IMR-90 (cell line): ENCODE measurements at regions not wholly inside any gene's neighbourhood (a gene's known extent, or its start where the extent isn't known, plus 50 kb on each side); places are given as distances from the start of the nearest gene placed in this dataset.

ENCODE experiments used
- ATAC-seq: fragments of 200-7000 bp; cut with Tn5 transposase; 2 replicates; pipeline ENCODE4 v1.9.1; 2020; ENCODE audit warnings: low read depth, mild to moderate bottlenecking, moderate library complexity
- BruUV-seq: library from RNA; stranded (reverse); fragments of 400-500 nt; replicated peaks from 2 replicates; lab custom pipeline; 2021; lab: Mats Ljungman, UMichigan
- CTCF ChIA-PET: fragments of 300-600 bp; formaldehyde crosslinking; extraction: SDS; loops from one replicate; lab custom pipeline; 2021; ENCODE audit warnings: antibody characterized with exemption; lab: Yijun Ruan, JAX
- POLR2A ChIA-PET: fragments of 300-600 bp; sonication (Branson Sonifier 250); formaldehyde crosslinking; loops from one replicate; lab custom pipeline; 2022; ENCODE audit warnings: antibody characterized with exemption; ENCODE audit not compliant: unreplicated experiment; lab: Charles Lee
- DNase-seq: peaks from one replicate; pipeline ENCODE4 v3.0.0; 2013
- H2AFZ ChIP-seq: replicated peaks from 2 replicates; pipeline ENCODE3; 2013; ENCODE audit warnings: low read length, mild to moderate bottlenecking; ENCODE audit not compliant: poor library complexity
- H2AK5ac ChIP-seq: 2 replicates; pipeline ENCODE4 v1.6.1; 2013; ENCODE audit warnings: low read depth, low read length, inconsistent platforms
- H2AK9ac ChIP-seq: replicated peaks from 2 replicates; pipeline ENCODE3; 2013; ENCODE audit warnings: mild to moderate bottlenecking, low read depth, low read length, moderate library complexity; ENCODE audit not compliant: poor library complexity
- H2BK120ac ChIP-seq: 2 replicates; pipeline ENCODE4 v1.6.1; 2013; ENCODE audit warnings: low read depth, low read length, inconsistent platforms
- H2BK15ac ChIP-seq: 3 replicates; pipeline ENCODE4 v1.6.1; 2013; ENCODE audit warnings: low read depth, low read length, inconsistent platforms
- H2BK20ac ChIP-seq: 2 replicates; pipeline ENCODE4 v1.6.1; 2013; ENCODE audit warnings: low read depth, mild to moderate bottlenecking, inconsistent platforms, low read length, moderate library complexity
- H2BK5ac ChIP-seq: 2 replicates; pipeline ENCODE4 v1.6.1; 2013; ENCODE audit warnings: mild to moderate bottlenecking, low read depth, low read length, inconsistent platforms; ENCODE audit not compliant: poor library complexity, severe bottlenecking
- H3K14ac ChIP-seq: replicated peaks from 2 replicates; pipeline ENCODE4 v1.6.1; 2013; ENCODE audit warnings: low read depth, low read length, inconsistent platforms
- H3K18ac ChIP-seq: 2 replicates; pipeline ENCODE4 v1.6.1; 2013; ENCODE audit warnings: low read depth, low read length, control low read depth
- H3K23ac ChIP-seq: 2 replicates; pipeline ENCODE4 v1.6.1; 2013; ENCODE audit warnings: low read depth, low read length, inconsistent platforms
- H3K27ac ChIP-seq: 2 replicates; pipeline ENCODE4 v1.5.1; 2013; ENCODE audit warnings: mild to moderate bottlenecking, control low read depth, low read length; ENCODE audit not compliant: insufficient read depth
- H3K27me3 ChIP-seq: 2 replicates; pipeline ENCODE4 v1.6.1; 2013; ENCODE audit warnings: low read length; ENCODE audit not compliant: control insufficient read depth, insufficient read depth
- H3K36me3 ChIP-seq: 2 replicates; pipeline ENCODE4 v1.6.1; 2013; ENCODE audit warnings: low read length, mixed read lengths; ENCODE audit not compliant: control insufficient read depth, insufficient read depth
- H3K4ac ChIP-seq: 2 replicates; pipeline ENCODE4 v1.6.1; 2013; ENCODE audit warnings: low read depth, low read length, inconsistent platforms
- H3K4me1 ChIP-seq: 2 replicates; pipeline ENCODE4 v1.6.1; 2013; ENCODE audit warnings: low read length, mixed read lengths; ENCODE audit not compliant: control insufficient read depth, insufficient read depth
- H3K4me2 ChIP-seq: 2 replicates; pipeline ENCODE4 v1.6.1; 2013; ENCODE audit warnings: low read depth, mild to moderate bottlenecking, control low read depth, low read length, moderate library complexity
- H3K4me3 ChIP-seq: 2 replicates; pipeline ENCODE4 v1.5.1; 2013; ENCODE audit warnings: low read depth, mild to moderate bottlenecking, control low read depth, low read length, moderate library complexity; ENCODE audit not compliant: insufficient read depth
- H3K56ac ChIP-seq: 2 replicates; pipeline ENCODE4 v1.6.1; 2013; ENCODE audit warnings: low read length, inconsistent platforms; ENCODE audit not compliant: insufficient read depth; ENCODE audit errors: extremely low read depth
- H3K79me1 ChIP-seq, 2 experiments: 2 replicates each; pipeline ENCODE4 v1.6.1; 2013; ENCODE audit warnings: low read length in 2 of 2, inconsistent platforms in 1 of 2, low read depth in 1 of 2
- H3K9ac ChIP-seq: 2 replicates; pipeline ENCODE4 v1.6.1; 2013; ENCODE audit warnings: low read depth, low read length, control low read depth
- H3K9me1 ChIP-seq: 2 replicates; pipeline ENCODE4 v1.6.1; 2013; ENCODE audit warnings: low read length, inconsistent platforms; ENCODE audit not compliant: insufficient read depth
- H3K9me3 ChIP-seq: 2 replicates; pipeline ENCODE4 v1.6.1; 2013; ENCODE audit warnings: low read length; ENCODE audit not compliant: control insufficient read depth, insufficient read depth
- H4K20me1 ChIP-seq: 2 replicates; pipeline ENCODE4 v1.6.1; 2013; ENCODE audit warnings: low read length, inconsistent platforms; ENCODE audit not compliant: insufficient read depth
- H4K5ac ChIP-seq: 2 replicates; pipeline ENCODE4 v1.6.1; 2013; ENCODE audit warnings: mild to moderate bottlenecking, low read depth, low read length, control low read depth
- H4K8ac ChIP-seq, 2 experiments: 2 replicates each; pipeline ENCODE4 v1.6.1; 2013; ENCODE audit warnings: low read depth in 2 of 2, low read length in 2 of 2, control low read depth in 1 of 2, inconsistent platforms in 1 of 2
- H4K91ac ChIP-seq: 2 replicates; pipeline ENCODE4 v1.6.1; 2013; ENCODE audit warnings: low read depth, low read length, inconsistent platforms; ENCODE audit not compliant: insufficient read depth
- BHLHE40 ChIP-seq: fragments of 150-350 bp; IDR thresholded peaks from 2 replicates; pipeline ENCODE4 v1.6.1; 2016; ENCODE audit warnings: mild to moderate bottlenecking, low read depth, low read length
- CHD1 ChIP-seq: IDR thresholded peaks from 2 replicates; pipeline ENCODE4 v1.6.1; 2012; ENCODE audit warnings: low read depth, low read length, improper control_type of control experiment
- FOS ChIP-seq: fragments of 150-350 bp; IDR thresholded peaks from 2 replicates; pipeline ENCODE4 v1.6.1; 2016; ENCODE audit warnings: low read depth, low read length
- MAFK ChIP-seq: IDR thresholded peaks from 2 replicates; pipeline ENCODE4 v1.6.1; 2012; ENCODE audit warnings: low read depth, low read length, improper control_type of control experiment
- MAZ ChIP-seq: IDR thresholded peaks from 2 replicates; pipeline ENCODE4 v1.6.1; 2012; ENCODE audit warnings: low read depth, mild to moderate bottlenecking, low read length, improper control_type of control experiment, moderate library complexity, borderline replicate concordance
- NFE2L2 ChIP-seq: fragments of 150-350 bp; IDR thresholded peaks from 2 replicates; pipeline ENCODE4 v1.6.1; 2016; ENCODE audit warnings: low read depth, mild to moderate bottlenecking, low read length
- POLR2A ChIP-seq: IDR thresholded peaks from 2 replicates; pipeline ENCODE4 v1.6.1; 2012; ENCODE audit warnings: mild to moderate bottlenecking, low read depth, low read length
- RAD21 ChIP-seq: IDR thresholded peaks from 2 replicates; pipeline ENCODE4 v1.6.1; 2012; ENCODE audit warnings: low read length, improper control_type of control experiment
- RCOR1 ChIP-seq: IDR thresholded peaks from 2 replicates; pipeline ENCODE4 v1.6.1; 2012; ENCODE audit warnings: mild to moderate bottlenecking, low read length, improper control_type of control experiment; ENCODE audit not compliant: insufficient replicate concordance
- RFX5 ChIP-seq: IDR thresholded peaks from 2 replicates; pipeline ENCODE4 v1.8.0; 2012; ENCODE audit warnings: low read depth, mild to moderate bottlenecking, low read length, moderate library complexity
- SMC3 ChIP-seq: fragments of 150-350 bp; IDR thresholded peaks from 2 replicates; pipeline ENCODE4 v1.6.1; 2016; ENCODE audit warnings: low read depth, mild to moderate bottlenecking, antibody characterized with exemption, low read length, moderate library complexity
- WGBS, 2 experiments: methylation state at CpG; one replicate each; pipeline versions ENCODE4 v1.1.5 to v1.1.7; 2013; ENCODE audit warnings: missing lambda C conversion rate in 2 of 2; ENCODE audit not compliant: insufficient read length in 1 of 2; ENCODE audit errors: extremely low coverage in 2 of 2; 5-methylcytosine and 5-hydroxymethylcytosine counted together
- dilution Hi-C: fragments of 300-500 bp; cut with HindIII; formaldehyde crosslinking; loops from one replicate; pipeline ENCODE4 v1.14.3; 2018; ENCODE audit warnings: low sequenced_read_pairs; ENCODE audit not compliant: unreplicated experiment
- in situ Hi-C: fragments of 300-500 bp; cut with MboI; formaldehyde crosslinking; loops from 3 replicates; pipeline ENCODE4 v1.14.3; 2019; ENCODE audit warnings: low sequenced_read_pairs, inconsistent platforms, mixed read lengths
- intact Hi-C: fragments of 100-400 bp; cut with micrococcal nuclease; formaldehyde crosslinking; loops from 2 replicates; pipeline ENCODE4 v1.10.0; 2022
- TF ChIP-seq, protein P1 (sequence below): conservative IDR thresholded peaks from 2 replicates; pipeline ENCODE4 v1.5.1; 2012; ENCODE audit warnings: mild to moderate bottlenecking, low read depth, low read length, improper control_type of control experiment

DNA sequence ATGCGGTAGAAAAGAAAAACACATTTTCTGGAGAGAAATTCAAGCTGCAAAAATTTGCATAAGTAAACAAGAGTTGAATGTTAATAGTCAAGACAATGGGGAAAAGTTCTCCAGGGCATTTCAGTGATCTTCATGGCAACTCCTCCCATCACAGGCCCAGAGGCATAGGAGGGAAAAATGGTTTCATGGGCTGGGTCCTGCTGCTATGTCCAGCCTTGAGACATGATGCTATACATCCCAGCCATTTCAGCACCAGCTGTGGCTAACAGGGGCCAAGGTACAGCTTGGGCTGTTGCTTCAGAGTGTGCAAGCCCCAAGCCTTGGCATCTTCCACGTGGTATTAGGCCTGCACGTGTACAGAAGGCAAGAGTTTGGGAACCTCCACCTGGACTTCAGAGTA is 118.6 kb upstream of the DLGAP1 start:
- Histone ChIP-seq H3K27me3 (no peaks in the 10 kb centered on the region), H3K4me3 (no peak overlapping the region), H3K56ac (no peak overlapping the region), H2BK20ac (no peak overlapping the region), H4K5ac (no peak overlapping the region), H3K9ac (no peak overlapping the region), H2AFZ (no peak overlapping the region), H3K4me2 (no peak overlapping the region), H2AK9ac (no peak overlapping the region), H3K27ac (no peak overlapping the region), H3K79me1 (no peaks in the 10 kb centered on the region), H3K18ac (no peak overlapping the region), H3K9me3 (peaks cover 17% of the 10 kb centered on the region), H3K4ac (no peak overlapping the region), H2BK15ac (no peak overlapping the region), H4K20me1 (no peaks in the 10 kb centered on the region), H3K14ac (no peak overlapping the region), H3K4me1 (no peaks in the 10 kb centered on the region), H2BK5ac (no peak overlapping the region), H2BK120ac (no peak overlapping the region), H2AK5ac (no peak overlapping the region), H4K91ac (no peak overlapping the region), H3K9me1 (no peaks in the 10 kb centered on the region), H3K23ac (no peak overlapping the region), H4K8ac (no peak overlapping the region), H3K36me3 (no peaks in the 10 kb centered on the region)
- dilution Hi-C loops: no loop called here
- in situ Hi-C loops: no loop called here
- CTCF ChIA-PET: no interaction called here
- WGBS, 2 experiments: no CpG with 5 or more reads among the region's 3 CpGs
- POLR2A ChIA-PET: no interaction called here
- TF ChIP-seq RCOR1 (no peak), MAZ (no peak), RFX5 (no peak), SMC3 (no peak), NFE2L2 (no peak), FOS (no peak), POLR2A (no peak), CHD1 (no peak), BHLHE40 (no peak), MAFK (no peak), RAD21 (no peak)
- TF ChIP-seq, protein P1, sequence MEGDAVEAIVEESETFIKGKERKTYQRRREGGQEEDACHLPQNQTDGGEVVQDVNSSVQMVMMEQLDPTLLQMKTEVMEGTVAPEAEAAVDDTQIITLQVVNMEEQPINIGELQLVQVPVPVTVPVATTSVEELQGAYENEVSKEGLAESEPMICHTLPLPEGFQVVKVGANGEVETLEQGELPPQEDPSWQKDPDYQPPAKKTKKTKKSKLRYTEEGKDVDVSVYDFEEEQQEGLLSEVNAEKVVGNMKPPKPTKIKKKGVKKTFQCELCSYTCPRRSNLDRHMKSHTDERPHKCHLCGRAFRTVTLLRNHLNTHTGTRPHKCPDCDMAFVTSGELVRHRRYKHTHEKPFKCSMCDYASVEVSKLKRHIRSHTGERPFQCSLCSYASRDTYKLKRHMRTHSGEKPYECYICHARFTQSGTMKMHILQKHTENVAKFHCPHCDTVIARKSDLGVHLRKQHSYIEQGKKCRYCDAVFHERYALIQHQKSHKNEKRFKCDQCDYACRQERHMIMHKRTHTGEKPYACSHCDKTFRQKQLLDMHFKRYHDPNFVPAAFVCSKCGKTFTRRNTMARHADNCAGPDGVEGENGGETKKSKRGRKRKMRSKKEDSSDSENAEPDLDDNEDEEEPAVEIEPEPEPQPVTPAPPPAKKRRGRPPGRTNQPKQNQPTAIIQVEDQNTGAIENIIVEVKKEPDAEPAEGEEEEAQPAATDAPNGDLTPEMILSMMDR: no peak
- intact Hi-C loops: no loop called here
- no TSS peak for BruUV-seq
- DNase-seq: no peak
- ATAC-seq: no peak
